HepG2 (cell line): ENCODE measurements at regions not wholly inside any gene's neighbourhood (a gene's known extent, or its start where the extent isn't known, plus 50 kb on each side); places are given as distances from the start of the nearest gene placed in this dataset.

Experiments used
- ATAC-seq: fragments of 200-7000 bp; cut with Tn5 transposase; 3 replicates; pipeline ENCODE4 v1.9.1; 2020; ENCODE audit warnings: mild to moderate bottlenecking, moderate library complexity
- BruUV-seq: library from RNA; stranded (reverse); fragments of 400-500 nt; replicated peaks from 2 replicates; lab custom pipeline; 2021; lab: Mats Ljungman, UMichigan
- CTCF ChIA-PET: fragments of 300-600 bp; formaldehyde crosslinking; extraction: SDS; loops from one replicate; lab custom pipeline; 2021; ENCODE audit warnings: low total read pairs, inconsistent platforms, low intra/inter-chr PET ratio; lab: Yijun Ruan, JAX
- POLR2A ChIA-PET: fragments of 350-600 bp; sonication (Branson Sonifier 250); formaldehyde crosslinking; loops from one replicate; lab custom pipeline; 2020; ENCODE audit warnings: antibody characterized with exemption, inconsistent platforms; lab: Yijun Ruan, JAX
- DNase-seq: peaks from one replicate; pipeline ENCODE4 v3.0.0-alpha.2; 2015; ENCODE audit warnings: low spot score
- FAIRE-seq: peaks from 3 replicates; lab custom pipeline; 2011; peaks lifted over from hg19 to GRCh38; lab: Jason Lieb, UNC
- H2AFZ ChIP-seq: one replicate; pipeline ENCODE4 v1.6.1; 2011; ENCODE audit warnings: low read length, inconsistent platforms
- H3K27ac ChIP-seq: fragments of 300-600 bp; 3 replicates; pipeline ENCODE4 v1.8.0; 2011; ENCODE audit warnings: mixed run types, mild to moderate bottlenecking, mixed read lengths, low read length, inconsistent platforms; ENCODE audit not compliant: insufficient read depth; ENCODE audit errors: extremely low read length
- H3K27me3 ChIP-seq, 2 experiments: fragments of 200-600 bp in 1 of 2; 2 replicates in 1 of 2; 3 replicates in 1 of 2; pipeline versions ENCODE4 v1.6.0 to v1.8.0; 2011; ENCODE audit warnings: low read length in 2 of 2, mild to moderate bottlenecking in 2 of 2, moderate library complexity in 2 of 2, inconsistent platforms in 1 of 2; ENCODE audit not compliant: insufficient read depth in 2 of 2, control insufficient read depth in 1 of 2
- H3K36me3 ChIP-seq, 2 experiments: fragments of 200-600 bp in 1 of 2; replicated peaks in 1 of 2; 2 replicates in 1 of 2; 3 replicates in 1 of 2; pipeline versions ENCODE4 v1.5.1 to v1.8.0; 2011; ENCODE audit warnings: low read length in 2 of 2, inconsistent platforms in 1 of 2; ENCODE audit not compliant: insufficient read depth in 2 of 2, control insufficient read depth in 1 of 2
- H3K4me1 ChIP-seq: 2 replicates; pipeline ENCODE4 v1.5.1; 2012; ENCODE audit warnings: low read length, inconsistent platforms; ENCODE audit not compliant: insufficient read depth
- H3K4me2 ChIP-seq: 2 replicates; pipeline ENCODE4 v1.6.0; 2011; ENCODE audit warnings: low read depth, low read length, inconsistent platforms
- H3K4me3 ChIP-seq, 3 experiments: fragments of 200-600 bp in 1 of 3; sonication (generic), shearing (Covaris generic) in 1 of 3; replicated peaks in 1 of 3; 2 replicates each; pipeline ENCODE4 v1.5.1; 2011 to 2016; ENCODE audit warnings: low read length in 3 of 3, inconsistent platforms in 2 of 3, low read depth in 2 of 3, mild to moderate bottlenecking in 2 of 3, control low read depth in 1 of 3, mixed read lengths in 1 of 3; ENCODE audit not compliant: insufficient read depth in 1 of 3
- H3K79me2 ChIP-seq: one replicate; pipeline ENCODE4 v1.6.1; 2011; ENCODE audit warnings: low read length, inconsistent platforms; ENCODE audit not compliant: insufficient read depth
- H3K9ac ChIP-seq: 2 replicates; pipeline ENCODE4 v1.6.0; 2011; ENCODE audit warnings: mild to moderate bottlenecking, low read depth, low read length, inconsistent platforms; ENCODE audit not compliant: insufficient read depth
- H3K9me3 ChIP-seq: 2 replicates; pipeline ENCODE4 v1.5.1; 2012; ENCODE audit warnings: mild to moderate bottlenecking, low read length
- H4K20me1 ChIP-seq: 2 replicates; pipeline ENCODE4 v1.6.0; 2011; ENCODE audit warnings: inconsistent platforms, mild to moderate bottlenecking, low read length, moderate library complexity; ENCODE audit not compliant: insufficient read depth
- AHR ChIP-seq: IDR thresholded peaks from 2 replicates; pipeline ENCODE4 v1.6.1; 2018; ENCODE audit warnings: missing genetic modification reagents, missing compliant biosample characterization
- CTCF ChIP-seq: sonication (generic); formaldehyde crosslinking; IDR thresholded peaks from 2 replicates; pipeline ENCODE4 v1.5.0; 2020; ENCODE audit warnings: mild to moderate bottlenecking, missing genetic modification reagents, moderate library complexity
- FOXA3 ChIP-seq: IDR thresholded peaks from 2 replicates; pipeline ENCODE4 v1.6.1; 2016; ENCODE audit warnings: missing genetic modification reagents, missing compliant biosample characterization
- PHF8 ChIP-seq: sonication (generic); formaldehyde crosslinking; IDR thresholded peaks from 2 replicates; pipeline ENCODE4 v1.5.0; 2020; ENCODE audit warnings: missing genetic modification reagents
- RBAK ChIP-seq: sonication (generic); formaldehyde crosslinking; IDR thresholded peaks from 2 replicates; pipeline ENCODE4 v1.5.1; 2020; ENCODE audit warnings: mild to moderate bottlenecking, missing genetic modification reagents
- ZFP37 ChIP-seq: sonication (generic); formaldehyde crosslinking; IDR thresholded peaks from 2 replicates; pipeline ENCODE4 v1.4.0; 2020; ENCODE audit warnings: missing genetic modification reagents, borderline replicate concordance
- ZNF281 ChIP-seq: sonication (generic); formaldehyde crosslinking; IDR thresholded peaks from 2 replicates; pipeline ENCODE4 v1.4.0; 2020; ENCODE audit warnings: missing genetic modification reagents, borderline replicate concordance
- ZNF546 ChIP-seq: sonication (generic); formaldehyde crosslinking; conservative IDR thresholded peaks from 2 replicates; pipeline ENCODE4 v1.8.1; 2023; ENCODE audit warnings: mild to moderate bottlenecking, missing genetic modification reagents
- ZNF619 ChIP-seq: sonication (generic); formaldehyde crosslinking; IDR thresholded peaks from 2 replicates; pipeline ENCODE4 v1.4.0; 2020; ENCODE audit warnings: mild to moderate bottlenecking, missing genetic modification reagents
- ZNF674 ChIP-seq: sonication (generic); formaldehyde crosslinking; IDR thresholded peaks from 2 replicates; pipeline ENCODE4 v1.5.0; 2020; ENCODE audit warnings: low read depth, mild to moderate bottlenecking, missing genetic modification reagents
- ZNF775 ChIP-seq: sonication (generic); formaldehyde crosslinking; IDR thresholded peaks from 2 replicates; pipeline ENCODE4 v1.4.0; 2020; ENCODE audit warnings: missing genetic modification reagents, mild to moderate bottlenecking, moderate library complexity, borderline replicate concordance
- WGBS: methylation state at CpG from one replicate; pipeline ENCODE4 v1.1.6; 2017; ENCODE audit warnings: low lambda C conversion rate; 5-methylcytosine and 5-hydroxymethylcytosine counted together
- in situ Hi-C: cut with HindIII; loops from 2 replicates; pipeline ENCODE4 v1.10.0; 2017; ENCODE audit warnings: low pct_unique_long_range_greater_than_20kb; ENCODE audit not compliant: extremely low pct_ligation_motif_present
- intact Hi-C: fragments of 100-400 bp; cut with micrococcal nuclease; formaldehyde crosslinking; loops from one replicate; pipeline ENCODE4 v1.10.0; 2022; ENCODE audit not compliant: unreplicated experiment
- TF ChIP-seq, protein P1 (sequence below), 2 experiments: fragments of 450-650 bp in 1 of 2; sonication (generic) in 1 of 2; formaldehyde crosslinking; IDR thresholded peaks; 2 replicates each; pipeline versions ENCODE4 v1.5.0 to v1.8.0; 2020 to 2022; ENCODE audit warnings: mild to moderate bottlenecking in 1 of 2, missing genetic modification reagents in 1 of 2

GRCh38 chr2:16121231-16121985 is 181.1 kb downstream of the MYCN start:
- peaks cover 0 to 4% of the 10 kb centered on the region in 2 experiments; a peak in 3 of 5 replicates for H3K27me3 ChIP-seq
- WGBS, result 52% methylated on average over 7 of the region's 7 CpGs
- H3K9me3 ChIP-seq, result peaks cover 6% of the 10 kb centered on the region; the same call in 1 of the 2 replicates
- DNase-seq, result no peak
- H2AFZ ChIP-seq, result no peak overlapping the region
- TF ChIP-seq, protein P1, sequence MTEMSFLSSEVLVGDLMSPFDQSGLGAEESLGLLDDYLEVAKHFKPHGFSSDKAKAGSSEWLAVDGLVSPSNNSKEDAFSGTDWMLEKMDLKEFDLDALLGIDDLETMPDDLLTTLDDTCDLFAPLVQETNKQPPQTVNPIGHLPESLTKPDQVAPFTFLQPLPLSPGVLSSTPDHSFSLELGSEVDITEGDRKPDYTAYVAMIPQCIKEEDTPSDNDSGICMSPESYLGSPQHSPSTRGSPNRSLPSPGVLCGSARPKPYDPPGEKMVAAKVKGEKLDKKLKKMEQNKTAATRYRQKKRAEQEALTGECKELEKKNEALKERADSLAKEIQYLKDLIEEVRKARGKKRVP (CRISPR knock-in tag; IDR thresholded peaks at IDR 0.05), result no peak
- TF ChIP-seq RBAK (CRISPR knock-in tag), result peak; percentile 86
- TF ChIP-seq, all 625 proteins: peak for 1
- ChIA-PET CTCF (no interaction called here), POLR2A (no interaction called here)
- in situ Hi-C loops, result no loop called here
- Histone ChIP-seq H3K79me2 (no peaks in the 10 kb centered on the region), H3K27ac (no peak overlapping the region), H3K4me3 (no peak overlapping the region), H3K4me1 (no peaks in the 10 kb centered on the region), H3K9ac (no peak overlapping the region), H3K4me2 (no peak overlapping the region), H3K36me3 (no peaks in the 10 kb centered on the region), H4K20me1 (no peaks in the 10 kb centered on the region)
- ATAC-seq (no peak), FAIRE-seq (no peak)
- intact Hi-C loops, result no loop called here
- no TSS peak for BruUV-seq

- FAIRE-seq (no peak), ATAC-seq (no peak), DNase-seq (no peak)
- Histone ChIP-seq H3K79me2 (no peaks in the 10 kb centered on the region), H3K4me1 (peaks cover 5% of the 10 kb centered on the region), H3K4me2 (no peak overlapping the region), H3K9me3 (peaks cover 6% of the 10 kb centered on the region; the same call in 1 of the 2 replicates), H3K9ac (no peak overlapping the region), H2AFZ (no peak overlapping the region), H4K20me1 (no peaks in the 10 kb centered on the region), H3K27me3 (no peaks in the 10 kb centered on the region; a peak in 1 of 5 replicates), H3K4me3 (no peak overlapping the region), H3K27ac (no peak overlapping the region), H3K36me3 (no peaks in the 10 kb centered on the region)
- ChIA-PET CTCF (no interaction called here), POLR2A (no interaction called here)
- in situ Hi-C loops (no loop called here), intact Hi-C loops (no loop called here)
- BruUV-seq, result no TSS peak
- no peak for TF ChIP-seq ZNF619 (CRISPR knock-in tag)
- no peak for TF ChIP-seq AHR (CRISPR knock-in tag)
- TF ChIP-seq ZNF281 (CRISPR knock-in tag), result no peak
- TF ChIP-seq ZNF674, result no peak
- no peak for TF ChIP-seq ZNF775 (CRISPR knock-in tag)
- TF ChIP-seq ZFP37 (CRISPR knock-in tag), result no peak
- no peak for TF ChIP-seq PHF8 (CRISPR knock-in tag)
- no peak for TF ChIP-seq CTCF (CRISPR knock-in tag)
- TF ChIP-seq FOXA3, result no peak
- TF ChIP-seq ZNF546 (CRISPR knock-in tag), result no peak
These were observed 180.3 kb downstream of the MYCN start for GRCh38 chr2:16120591-16121180.
